IMR-90 (cell line): ENCODE measurements at regions not wholly inside any gene's neighbourhood (a gene's known extent, or its start where the extent isn't known, plus 50 kb on each side); places are given as distances from the start of the nearest gene placed in this dataset.

Source experiments
- ATAC-seq: fragments of 200-7000 bp; cut with Tn5 transposase; 2 replicates; pipeline ENCODE4 v1.9.1; 2020; ENCODE audit warnings: low read depth, mild to moderate bottlenecking, moderate library complexity
- BruUV-seq: library from RNA; stranded (reverse); fragments of 400-500 nt; replicated peaks from 2 replicates; lab custom pipeline; 2021; lab: Mats Ljungman, UMichigan
- CTCF ChIA-PET: fragments of 300-600 bp; formaldehyde crosslinking; extraction: SDS; loops from one replicate; lab custom pipeline; 2021; ENCODE audit warnings: antibody characterized with exemption; lab: Yijun Ruan, JAX
- POLR2A ChIA-PET: fragments of 300-600 bp; sonication (Branson Sonifier 250); formaldehyde crosslinking; loops from one replicate; lab custom pipeline; 2022; ENCODE audit warnings: antibody characterized with exemption; ENCODE audit not compliant: unreplicated experiment; lab: Charles Lee
- DNase-seq: peaks from one replicate; pipeline ENCODE4 v3.0.0; 2013
- H2AFZ ChIP-seq: replicated peaks from 2 replicates; pipeline ENCODE3; 2013; ENCODE audit warnings: low read length, mild to moderate bottlenecking; ENCODE audit not compliant: poor library complexity
- H2AK5ac ChIP-seq: 2 replicates; pipeline ENCODE4 v1.6.1; 2013; ENCODE audit warnings: low read depth, low read length, inconsistent platforms
- H2AK9ac ChIP-seq: replicated peaks from 2 replicates; pipeline ENCODE3; 2013; ENCODE audit warnings: mild to moderate bottlenecking, low read depth, low read length, moderate library complexity; ENCODE audit not compliant: poor library complexity
- H2BK120ac ChIP-seq: 2 replicates; pipeline ENCODE4 v1.6.1; 2013; ENCODE audit warnings: low read depth, low read length, inconsistent platforms
- H2BK15ac ChIP-seq: 3 replicates; pipeline ENCODE4 v1.6.1; 2013; ENCODE audit warnings: low read depth, low read length, inconsistent platforms
- H2BK20ac ChIP-seq: 2 replicates; pipeline ENCODE4 v1.6.1; 2013; ENCODE audit warnings: low read depth, mild to moderate bottlenecking, inconsistent platforms, low read length, moderate library complexity
- H2BK5ac ChIP-seq: 2 replicates; pipeline ENCODE4 v1.6.1; 2013; ENCODE audit warnings: mild to moderate bottlenecking, low read depth, low read length, inconsistent platforms; ENCODE audit not compliant: poor library complexity, severe bottlenecking
- H3K14ac ChIP-seq: replicated peaks from 2 replicates; pipeline ENCODE4 v1.6.1; 2013; ENCODE audit warnings: low read depth, low read length, inconsistent platforms
- H3K18ac ChIP-seq: 2 replicates; pipeline ENCODE4 v1.6.1; 2013; ENCODE audit warnings: low read depth, low read length, control low read depth
- H3K23ac ChIP-seq: 2 replicates; pipeline ENCODE4 v1.6.1; 2013; ENCODE audit warnings: low read depth, low read length, inconsistent platforms
- H3K27ac ChIP-seq: 2 replicates; pipeline ENCODE4 v1.5.1; 2013; ENCODE audit warnings: mild to moderate bottlenecking, control low read depth, low read length; ENCODE audit not compliant: insufficient read depth
- H3K27me3 ChIP-seq: 2 replicates; pipeline ENCODE4 v1.6.1; 2013; ENCODE audit warnings: low read length; ENCODE audit not compliant: control insufficient read depth, insufficient read depth
- H3K36me3 ChIP-seq: 2 replicates; pipeline ENCODE4 v1.6.1; 2013; ENCODE audit warnings: low read length, mixed read lengths; ENCODE audit not compliant: control insufficient read depth, insufficient read depth
- H3K4ac ChIP-seq: 2 replicates; pipeline ENCODE4 v1.6.1; 2013; ENCODE audit warnings: low read depth, low read length, inconsistent platforms
- H3K4me1 ChIP-seq: 2 replicates; pipeline ENCODE4 v1.6.1; 2013; ENCODE audit warnings: low read length, mixed read lengths; ENCODE audit not compliant: control insufficient read depth, insufficient read depth
- H3K4me2 ChIP-seq: 2 replicates; pipeline ENCODE4 v1.6.1; 2013; ENCODE audit warnings: low read depth, mild to moderate bottlenecking, control low read depth, low read length, moderate library complexity
- H3K4me3 ChIP-seq: 2 replicates; pipeline ENCODE4 v1.5.1; 2013; ENCODE audit warnings: low read depth, mild to moderate bottlenecking, control low read depth, low read length, moderate library complexity; ENCODE audit not compliant: insufficient read depth
- H3K56ac ChIP-seq: 2 replicates; pipeline ENCODE4 v1.6.1; 2013; ENCODE audit warnings: low read length, inconsistent platforms; ENCODE audit not compliant: insufficient read depth; ENCODE audit errors: extremely low read depth
- H3K79me1 ChIP-seq, 2 experiments: 2 replicates each; pipeline ENCODE4 v1.6.1; 2013; ENCODE audit warnings: low read length in 2 of 2, inconsistent platforms in 1 of 2, low read depth in 1 of 2
- H3K9ac ChIP-seq: 2 replicates; pipeline ENCODE4 v1.6.1; 2013; ENCODE audit warnings: low read depth, low read length, control low read depth
- H3K9me1 ChIP-seq: 2 replicates; pipeline ENCODE4 v1.6.1; 2013; ENCODE audit warnings: low read length, inconsistent platforms; ENCODE audit not compliant: insufficient read depth
- H3K9me3 ChIP-seq: 2 replicates; pipeline ENCODE4 v1.6.1; 2013; ENCODE audit warnings: low read length; ENCODE audit not compliant: control insufficient read depth, insufficient read depth
- H4K20me1 ChIP-seq: 2 replicates; pipeline ENCODE4 v1.6.1; 2013; ENCODE audit warnings: low read length, inconsistent platforms; ENCODE audit not compliant: insufficient read depth
- H4K5ac ChIP-seq: 2 replicates; pipeline ENCODE4 v1.6.1; 2013; ENCODE audit warnings: mild to moderate bottlenecking, low read depth, low read length, control low read depth
- H4K8ac ChIP-seq, 2 experiments: 2 replicates each; pipeline ENCODE4 v1.6.1; 2013; ENCODE audit warnings: low read depth in 2 of 2, low read length in 2 of 2, control low read depth in 1 of 2, inconsistent platforms in 1 of 2
- H4K91ac ChIP-seq: 2 replicates; pipeline ENCODE4 v1.6.1; 2013; ENCODE audit warnings: low read depth, low read length, inconsistent platforms; ENCODE audit not compliant: insufficient read depth
- BHLHE40 ChIP-seq: fragments of 150-350 bp; IDR thresholded peaks from 2 replicates; pipeline ENCODE4 v1.6.1; 2016; ENCODE audit warnings: mild to moderate bottlenecking, low read depth, low read length
- CHD1 ChIP-seq: IDR thresholded peaks from 2 replicates; pipeline ENCODE4 v1.6.1; 2012; ENCODE audit warnings: low read depth, low read length, improper control_type of control experiment
- CTCF ChIP-seq: conservative IDR thresholded peaks from 2 replicates; pipeline ENCODE4 v1.5.1; 2012; ENCODE audit warnings: mild to moderate bottlenecking, low read depth, low read length, improper control_type of control experiment
- FOS ChIP-seq: fragments of 150-350 bp; IDR thresholded peaks from 2 replicates; pipeline ENCODE4 v1.6.1; 2016; ENCODE audit warnings: low read depth, low read length
- MAFK ChIP-seq: IDR thresholded peaks from 2 replicates; pipeline ENCODE4 v1.6.1; 2012; ENCODE audit warnings: low read depth, low read length, improper control_type of control experiment
- MAZ ChIP-seq: IDR thresholded peaks from 2 replicates; pipeline ENCODE4 v1.6.1; 2012; ENCODE audit warnings: low read depth, mild to moderate bottlenecking, low read length, improper control_type of control experiment, moderate library complexity, borderline replicate concordance
- NFE2L2 ChIP-seq: fragments of 150-350 bp; IDR thresholded peaks from 2 replicates; pipeline ENCODE4 v1.6.1; 2016; ENCODE audit warnings: low read depth, mild to moderate bottlenecking, low read length
- POLR2A ChIP-seq: IDR thresholded peaks from 2 replicates; pipeline ENCODE4 v1.6.1; 2012; ENCODE audit warnings: mild to moderate bottlenecking, low read depth, low read length
- RCOR1 ChIP-seq: IDR thresholded peaks from 2 replicates; pipeline ENCODE4 v1.6.1; 2012; ENCODE audit warnings: mild to moderate bottlenecking, low read length, improper control_type of control experiment; ENCODE audit not compliant: insufficient replicate concordance
- RFX5 ChIP-seq: IDR thresholded peaks from 2 replicates; pipeline ENCODE4 v1.8.0; 2012; ENCODE audit warnings: low read depth, mild to moderate bottlenecking, low read length, moderate library complexity
- SMC3 ChIP-seq: fragments of 150-350 bp; IDR thresholded peaks from 2 replicates; pipeline ENCODE4 v1.6.1; 2016; ENCODE audit warnings: low read depth, mild to moderate bottlenecking, antibody characterized with exemption, low read length, moderate library complexity
- dilution Hi-C: fragments of 300-500 bp; cut with HindIII; formaldehyde crosslinking; loops from one replicate; pipeline ENCODE4 v1.14.3; 2018; ENCODE audit warnings: low sequenced_read_pairs; ENCODE audit not compliant: unreplicated experiment
- in situ Hi-C: fragments of 300-500 bp; cut with MboI; formaldehyde crosslinking; loops from 3 replicates; pipeline ENCODE4 v1.14.3; 2019; ENCODE audit warnings: low sequenced_read_pairs, inconsistent platforms, mixed read lengths
- intact Hi-C: fragments of 100-400 bp; cut with micrococcal nuclease; formaldehyde crosslinking; loops from 2 replicates; pipeline ENCODE4 v1.10.0; 2022

- no peak overlapping the region for H2AK9ac ChIP-seq
These were observed 586.7 kb downstream of the HINT1 start for GRCh38 chr5:130578354-130578753.

More at GRCh38 chr5:130578354-130578753, 586.7 kb downstream of the HINT1 start:
- ChIA-PET CTCF (interaction anchor here (0.6 kb wide), 1 partner anchor 112 kb away, joined by 3 read pairs; no protein-coding TSS in a partner anchor), POLR2A (no interaction called here)
- Histone ChIP-seq H3K4me2 (no peak overlapping the region), H4K20me1 (no peaks in the 10 kb centered on the region), H3K36me3 (no peaks in the 10 kb centered on the region), H2BK120ac (no peak overlapping the region), H2BK5ac (no peak overlapping the region), H3K9ac (no peak overlapping the region), H3K9me3 (peaks cover 2% of the 10 kb centered on the region; the same call in 1 of the 2 replicates), H2BK20ac (no peak overlapping the region), H3K23ac (no peak overlapping the region), H3K4me1 (no peaks in the 10 kb centered on the region), H4K8ac (no peak overlapping the region), H3K4me3 (no peak overlapping the region), H3K27me3 (no peaks in the 10 kb centered on the region), H3K14ac (no peak overlapping the region), H3K18ac (no peak overlapping the region), H2AK5ac (no peak overlapping the region), H3K4ac (no peak overlapping the region), H3K27ac (no peak overlapping the region), H4K5ac (no peak overlapping the region), H2BK15ac (no peak overlapping the region), H3K9me1 (no peaks in the 10 kb centered on the region), H3K79me1 (no peaks in the 10 kb centered on the region), H4K91ac (no peak overlapping the region), H3K56ac (no peak overlapping the region), H2AFZ (no peak overlapping the region)
- dilution Hi-C loops (no loop called here), intact Hi-C loops (no loop called here), in situ Hi-C loops (no loop called here)
- TF ChIP-seq SMC3 (no peak), CHD1 (no peak), NFE2L2 (no peak), RFX5 (no peak), MAZ (no peak), POLR2A (no peak), BHLHE40 (no peak), CTCF (no peak), RCOR1 (no peak), FOS (no peak), MAFK (no peak)
- DNase-seq (no peak), ATAC-seq (no peak)
- no TSS peak for BruUV-seq
